ENCODE measurements at regions not wholly inside any gene's neighbourhood (a gene's known extent, or its start where the extent isn't known, plus 50 kb on each side); places are given as distances from the start of the nearest gene placed in this dataset.

DNA sequence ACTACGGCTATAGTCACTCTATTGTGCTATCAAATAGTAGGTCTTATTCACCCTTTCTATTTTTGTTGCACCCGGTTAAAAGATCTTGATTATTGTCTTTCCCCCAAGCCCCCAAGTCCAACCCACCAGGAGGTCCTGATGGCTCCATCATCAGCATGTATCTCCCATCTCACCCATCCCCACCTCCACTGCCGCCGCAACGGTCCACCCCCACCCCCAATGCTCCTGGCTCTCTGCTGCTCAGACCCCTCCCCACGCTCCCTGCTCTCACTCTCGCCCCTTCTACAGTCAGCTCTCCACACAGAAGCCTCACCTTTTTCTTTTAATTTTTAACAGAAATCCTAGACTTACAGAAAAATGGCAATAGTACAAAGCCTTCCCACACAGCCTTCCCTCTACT lies 51.5 kb upstream of the SH3PXD2B start:
- no peak for DNase-seq (ENCODE audit: low read depth)
- no peak overlapping the region for H3K4me3 ChIP-seq (ENCODE audit: low read length)
- TF ChIP-seq, protein P1, sequence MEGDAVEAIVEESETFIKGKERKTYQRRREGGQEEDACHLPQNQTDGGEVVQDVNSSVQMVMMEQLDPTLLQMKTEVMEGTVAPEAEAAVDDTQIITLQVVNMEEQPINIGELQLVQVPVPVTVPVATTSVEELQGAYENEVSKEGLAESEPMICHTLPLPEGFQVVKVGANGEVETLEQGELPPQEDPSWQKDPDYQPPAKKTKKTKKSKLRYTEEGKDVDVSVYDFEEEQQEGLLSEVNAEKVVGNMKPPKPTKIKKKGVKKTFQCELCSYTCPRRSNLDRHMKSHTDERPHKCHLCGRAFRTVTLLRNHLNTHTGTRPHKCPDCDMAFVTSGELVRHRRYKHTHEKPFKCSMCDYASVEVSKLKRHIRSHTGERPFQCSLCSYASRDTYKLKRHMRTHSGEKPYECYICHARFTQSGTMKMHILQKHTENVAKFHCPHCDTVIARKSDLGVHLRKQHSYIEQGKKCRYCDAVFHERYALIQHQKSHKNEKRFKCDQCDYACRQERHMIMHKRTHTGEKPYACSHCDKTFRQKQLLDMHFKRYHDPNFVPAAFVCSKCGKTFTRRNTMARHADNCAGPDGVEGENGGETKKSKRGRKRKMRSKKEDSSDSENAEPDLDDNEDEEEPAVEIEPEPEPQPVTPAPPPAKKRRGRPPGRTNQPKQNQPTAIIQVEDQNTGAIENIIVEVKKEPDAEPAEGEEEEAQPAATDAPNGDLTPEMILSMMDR (conservative IDR thresholded peaks at IDR 0.05; ENCODE audit: low read length), result no peak

DNA sequence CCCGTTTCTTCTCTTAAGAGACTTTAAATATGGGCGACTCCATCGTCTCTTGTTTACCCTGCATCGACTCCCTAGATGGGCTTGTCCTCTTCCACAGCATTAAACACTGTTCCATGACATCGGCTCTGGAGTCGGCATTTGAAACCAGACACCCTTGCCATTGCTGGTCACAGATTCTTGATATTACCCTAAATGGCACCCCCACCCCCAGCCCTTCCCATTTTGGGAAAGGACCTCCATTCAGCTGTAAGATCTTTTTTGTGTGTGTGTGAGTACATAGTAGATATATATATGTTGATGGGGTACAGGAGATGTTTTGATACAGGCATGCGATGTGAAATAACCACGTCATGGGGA lies 51.1 kb upstream of the SH3PXD2B start:
- no peak overlapping the region for H3K4me3 ChIP-seq (ENCODE audit: low read length)
- TF ChIP-seq, protein P1 (conservative IDR thresholded peaks at IDR 0.05; ENCODE audit: low read length), result no peak
- no peak for DNase-seq (ENCODE audit: low read depth)

GRCh38 chr5:172504701-172505402 lies 50.5 kb upstream of the SH3PXD2B start:
- TF ChIP-seq, protein P1 (conservative IDR thresholded peaks at IDR 0.05; ENCODE audit: low read length), result no peak
- no peak for DNase-seq (ENCODE audit: low read depth)
- H3K4me3 ChIP-seq (ENCODE audit: low read length), result no peak overlapping the region

DNA sequence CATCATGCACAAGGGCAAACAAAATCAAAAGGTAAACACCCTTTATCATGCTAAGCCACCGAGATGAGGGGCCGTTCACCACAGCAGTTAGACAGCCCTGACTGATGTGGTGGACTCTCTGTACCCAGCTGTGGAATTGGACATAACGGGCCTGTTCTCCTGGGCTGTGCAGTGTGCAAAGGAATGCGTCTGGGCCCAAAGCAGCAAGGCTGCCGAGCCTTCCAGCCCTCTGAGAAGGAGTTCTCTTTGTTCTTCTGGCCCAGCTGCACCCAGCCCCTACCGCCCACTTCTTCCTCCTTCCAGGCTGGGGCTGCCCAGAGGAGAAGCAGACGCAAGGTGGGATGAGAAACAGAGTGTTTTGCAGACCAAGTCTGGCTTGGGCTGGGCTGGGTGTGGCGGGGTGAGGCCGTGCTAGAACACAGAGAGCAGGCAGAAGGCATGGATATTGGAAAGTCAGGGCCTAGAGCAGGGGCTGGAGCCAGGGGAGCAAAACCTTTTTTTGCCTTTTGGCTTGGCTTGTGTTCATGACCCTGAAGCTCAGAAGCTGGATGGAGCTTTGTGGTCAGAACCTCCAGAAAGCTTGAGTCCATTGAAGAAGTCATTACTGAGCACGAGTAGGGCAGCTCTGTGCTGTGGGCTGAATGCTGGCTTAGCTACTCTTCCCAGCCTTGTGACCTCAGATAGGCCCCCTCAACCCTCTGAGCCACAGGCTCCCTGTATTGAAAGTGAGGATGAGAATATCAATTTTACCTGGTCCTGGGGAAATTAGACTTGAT lies 49.8 kb upstream of the SH3PXD2B start:
- no peak overlapping the region for H3K4me3 ChIP-seq (ENCODE audit: low read length)
- TF ChIP-seq, protein P1 (conservative IDR thresholded peaks at IDR 0.05; ENCODE audit: low read length), result no peak
- DNase-seq (ENCODE audit: low read depth), result no peak
